ENCODE measurements at regions not wholly inside any gene's neighbourhood (a gene's known extent, or its start where the extent isn't known, plus 50 kb on each side); places are given as distances from the start of the nearest gene placed in this dataset.
"Not testable (repeated sequence)": the region's sequence is repeated elsewhere in the genome, so short reads cannot be mapped to it uniquely, and the experiment has no call there.

DNA sequence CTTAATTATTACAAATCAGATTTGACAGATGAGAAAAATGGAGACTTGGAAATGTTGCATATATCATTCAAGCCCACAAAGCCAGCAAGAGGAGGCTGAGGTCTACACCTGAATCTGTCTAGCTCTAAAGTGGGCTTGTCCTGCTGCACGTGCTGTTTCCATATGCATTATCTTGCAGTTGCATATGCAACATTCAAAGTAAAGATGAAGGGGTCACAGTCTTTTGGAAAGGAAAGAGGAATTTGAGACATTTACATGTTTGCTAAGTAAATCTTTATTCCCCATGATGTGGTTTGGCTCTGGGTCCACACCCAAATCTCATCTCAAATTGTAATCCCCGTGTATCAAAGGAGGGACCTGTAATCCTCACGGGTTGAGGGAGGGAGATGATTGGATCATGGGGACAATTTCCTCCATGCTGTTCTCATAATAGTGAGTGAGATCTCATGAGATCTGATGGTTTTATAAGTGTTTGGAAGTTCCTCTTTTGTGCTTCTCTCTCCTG, 98.3 kb downstream of the BACH1 start:
- no peak for DNase-seq

DNA sequence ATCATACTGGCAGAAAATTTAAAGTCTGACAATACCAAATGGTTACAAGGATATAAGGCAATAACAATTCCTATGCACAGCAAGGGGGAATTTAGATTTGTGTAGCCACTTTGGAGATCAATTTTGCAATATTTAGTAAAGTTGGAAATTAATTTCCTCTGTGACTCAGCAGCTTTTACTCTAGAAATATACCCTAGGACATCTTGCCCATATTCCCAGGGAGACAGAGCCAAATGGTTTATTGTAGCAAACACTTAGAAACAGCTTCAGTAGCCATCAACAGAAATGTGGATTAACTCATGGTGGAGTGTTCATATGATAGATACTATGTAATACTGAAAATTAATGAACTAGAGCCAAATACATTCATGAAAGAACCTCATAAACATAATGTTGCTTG, 104.6 kb downstream of the BACH1 start:
- DNase-seq, result no peak

DNA sequence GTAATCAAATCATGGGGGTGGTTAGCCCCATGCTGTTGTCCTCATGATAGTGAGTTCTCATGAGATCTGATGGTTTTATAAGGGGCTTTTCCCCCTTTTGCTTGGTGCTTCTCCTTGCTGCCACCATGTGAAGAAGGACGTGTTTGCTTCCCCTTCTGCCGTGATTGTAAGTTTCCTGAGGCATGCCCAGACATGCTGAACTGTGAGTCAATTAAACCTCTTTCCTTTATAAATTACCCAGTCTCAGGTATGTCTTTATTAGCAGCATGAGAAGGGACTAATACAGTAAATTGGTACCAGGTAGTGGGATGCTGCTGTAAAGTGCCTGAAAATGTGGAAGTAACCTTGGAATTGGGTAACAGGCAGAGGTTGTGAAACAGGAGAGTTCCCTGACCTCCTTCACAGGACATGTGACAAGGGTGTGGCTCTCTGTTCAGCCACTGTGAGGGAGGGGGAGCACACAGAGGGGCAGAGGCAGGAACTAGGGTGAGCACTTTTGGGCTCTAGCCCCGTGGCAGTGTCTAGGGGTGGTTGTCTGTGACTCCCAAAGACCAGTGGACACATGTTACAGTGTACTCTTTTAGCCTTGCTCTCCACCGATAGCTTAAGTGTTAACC, 105.3 kb downstream of the BACH1 start:
- no peak for DNase-seq

DNA sequence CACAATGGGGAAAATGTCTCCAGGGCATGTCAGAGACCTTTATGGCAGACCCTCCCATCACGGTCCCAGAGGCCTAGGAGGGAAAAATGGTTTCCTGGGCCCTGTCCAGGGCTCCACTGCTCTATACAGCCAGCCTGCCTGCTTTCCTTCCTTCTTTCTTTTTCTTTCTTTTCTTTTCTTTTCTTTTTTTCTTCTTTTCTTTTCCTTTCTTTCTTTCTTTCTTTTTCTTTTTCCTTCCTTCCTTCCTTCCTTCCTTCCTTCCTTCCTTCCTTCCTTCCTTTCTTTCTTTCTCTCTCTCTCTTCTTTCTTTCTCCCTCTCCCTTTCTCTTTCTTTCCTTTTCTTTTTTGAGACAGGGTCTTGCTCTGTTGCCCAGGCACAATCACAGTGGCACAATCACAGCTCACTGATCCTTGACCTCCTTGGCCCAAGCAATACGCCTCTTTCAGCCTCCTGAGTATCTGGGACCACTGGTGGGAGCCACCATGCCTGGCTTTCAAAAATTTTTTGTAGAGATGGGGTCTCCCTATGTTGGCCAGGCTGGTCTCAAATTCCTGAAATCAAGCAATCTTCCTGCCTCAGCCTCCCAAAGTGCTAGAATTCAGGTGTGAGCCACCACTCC, 106.9 kb downstream of the BACH1 start:
- DNase-seq, result no peak

DNA sequence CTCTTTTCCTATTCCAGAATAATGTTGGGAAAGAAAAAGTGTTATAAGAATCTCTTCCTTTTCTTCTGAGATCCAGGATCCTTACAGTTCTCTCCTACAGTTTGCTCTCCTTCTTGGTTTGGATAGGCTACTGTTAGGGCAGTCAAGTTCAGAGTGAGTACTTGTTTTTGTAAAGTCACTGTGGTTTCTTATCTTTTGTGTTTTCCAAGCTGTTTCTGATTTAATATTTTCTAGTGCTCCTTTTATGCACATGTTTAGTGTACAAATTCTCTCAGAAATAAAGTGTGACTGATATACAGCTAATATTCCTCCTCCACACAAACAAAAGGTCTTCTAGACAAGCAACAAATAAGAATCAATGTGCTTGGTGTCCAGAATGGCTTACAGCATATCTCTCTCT, 107.7 kb downstream of the BACH1 start:
- no peak for DNase-seq

DNA sequence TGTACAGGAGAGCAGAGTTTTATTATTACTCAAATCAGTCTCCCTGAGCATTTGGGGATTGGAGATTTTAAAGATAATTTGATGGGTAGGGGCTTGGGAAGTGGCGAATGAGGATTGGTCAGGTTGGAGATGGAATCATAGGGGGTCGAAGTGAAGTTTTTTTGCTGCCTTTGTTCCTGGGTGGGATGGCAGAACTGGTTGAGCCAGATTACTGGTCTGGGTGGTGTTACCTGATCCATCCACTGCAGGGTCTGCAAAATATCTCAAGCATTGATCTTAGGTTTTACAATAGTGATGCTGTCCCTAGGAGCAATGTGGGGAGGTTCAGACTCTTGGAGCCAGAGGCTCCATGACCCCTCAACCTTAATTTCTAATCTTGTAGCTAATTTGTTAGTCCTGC, 108.8 kb downstream of the BACH1 start:
- DNase-seq, result no peak

DNA sequence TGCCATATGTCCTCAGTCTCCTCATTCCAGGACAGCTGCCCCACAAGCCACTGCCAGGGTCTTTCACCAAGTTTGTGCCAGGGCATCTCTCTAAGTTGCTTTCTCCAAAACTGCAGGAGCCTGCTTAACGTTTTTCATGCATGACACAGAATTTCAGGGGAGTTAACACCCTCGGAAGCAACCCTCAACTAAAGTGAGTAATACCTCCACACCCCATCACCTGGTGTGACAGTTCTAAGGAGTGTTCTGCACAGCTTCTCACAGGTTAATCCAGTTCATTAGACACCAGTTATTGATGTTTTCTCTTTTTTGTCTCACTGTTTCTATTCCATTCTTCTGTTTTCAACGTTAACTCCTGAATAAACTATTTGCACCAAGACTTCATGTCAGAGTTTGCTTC, 115.0 kb downstream of the BACH1 start:
- DNase-seq, result no peak

DNA sequence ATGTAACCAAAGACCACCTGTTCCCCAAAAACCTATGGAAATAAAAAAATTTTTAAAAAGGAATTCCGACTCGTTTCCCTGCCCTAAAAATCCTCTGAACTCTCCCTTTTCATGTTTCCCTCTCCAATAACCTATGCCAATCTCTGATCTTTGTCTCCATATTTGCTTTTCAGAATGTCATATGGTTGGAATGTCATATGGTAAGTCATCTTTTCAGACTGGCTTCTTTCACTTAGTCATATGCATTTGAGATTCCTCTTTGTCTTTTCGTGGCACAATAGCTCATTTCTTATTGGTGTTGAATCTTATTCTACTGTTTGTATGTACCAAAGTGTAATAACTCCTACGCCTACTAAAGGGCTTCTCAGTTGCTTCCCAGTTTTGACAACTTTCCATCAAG, 117.5 kb downstream of the BACH1 start:
- DNase-seq, result no peak

DNA sequence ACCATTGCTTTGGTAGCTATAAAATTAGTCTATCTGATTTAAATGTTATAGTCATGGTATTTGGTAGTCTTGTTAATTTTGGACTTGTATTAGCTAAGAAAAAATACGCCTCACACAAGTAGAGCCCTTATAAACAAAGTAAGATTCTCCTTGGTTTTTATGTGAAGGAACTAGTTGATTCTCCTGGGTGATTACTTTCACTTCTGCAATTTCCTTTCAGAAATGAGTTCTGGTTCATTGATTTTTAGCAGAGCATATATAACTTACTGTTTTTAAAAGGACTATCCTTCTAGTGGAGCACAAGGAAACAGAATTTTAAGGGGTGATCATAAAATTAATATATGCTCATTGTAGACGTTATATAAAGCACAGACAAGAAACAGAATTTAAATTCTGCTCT, 120.1 kb downstream of the BACH1 start:
- no peak for DNase-seq

DNA sequence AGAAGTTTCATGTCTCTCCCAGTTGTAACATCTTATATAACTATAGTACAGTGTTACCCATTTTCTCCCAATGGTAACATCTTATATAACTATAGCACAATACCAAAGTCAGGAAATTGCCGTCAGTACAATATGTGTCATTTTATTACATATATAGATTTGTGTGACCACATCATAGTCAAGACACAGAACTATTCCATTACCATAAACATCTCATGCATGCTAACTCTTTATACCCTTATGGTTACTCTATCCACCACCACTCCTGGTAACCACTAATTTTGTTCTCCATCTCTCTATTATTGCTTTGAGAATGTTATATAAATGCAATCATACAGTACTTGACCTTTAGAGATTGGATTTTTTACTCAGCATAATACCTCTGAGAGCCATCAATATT, 120.7 kb downstream of the BACH1 start:
- no peak for DNase-seq

DNA sequence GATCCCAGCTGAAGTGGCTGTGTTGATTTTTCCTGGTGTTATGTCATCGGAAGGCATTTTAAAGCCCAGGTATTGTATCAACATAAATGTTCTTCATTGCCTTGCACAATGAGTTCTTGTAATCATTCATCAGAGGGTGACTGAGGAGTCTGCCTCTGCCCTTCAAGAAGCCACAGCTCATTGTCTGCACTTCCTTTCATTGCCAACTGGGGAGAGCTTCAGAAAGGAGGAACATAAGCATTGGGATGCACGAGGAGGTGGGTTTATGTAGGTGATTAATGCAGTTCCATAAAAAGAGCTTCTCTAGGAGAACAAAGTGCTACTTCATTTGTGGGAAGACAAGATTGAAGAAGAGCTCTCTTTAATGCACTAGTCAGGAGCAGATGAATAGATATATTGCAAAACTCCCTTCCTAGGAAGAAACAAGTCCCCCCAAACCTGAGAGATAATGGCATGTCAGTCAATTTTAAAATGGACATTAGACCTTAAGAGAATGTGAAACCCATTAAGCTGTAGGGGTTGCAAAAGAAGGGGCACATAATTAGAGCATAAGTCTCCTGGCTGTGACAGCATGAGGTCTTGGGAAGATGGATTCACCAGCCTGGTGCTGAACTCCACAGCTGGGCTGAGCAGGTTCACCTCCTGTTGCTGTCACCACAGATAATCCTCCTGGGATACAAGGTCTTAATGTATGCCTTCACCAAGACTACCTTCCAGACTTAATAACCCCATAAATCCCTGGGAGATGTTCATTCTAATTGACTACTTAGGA, 124.6 kb downstream of the BACH1 start:
- no peak for DNase-seq

DNA sequence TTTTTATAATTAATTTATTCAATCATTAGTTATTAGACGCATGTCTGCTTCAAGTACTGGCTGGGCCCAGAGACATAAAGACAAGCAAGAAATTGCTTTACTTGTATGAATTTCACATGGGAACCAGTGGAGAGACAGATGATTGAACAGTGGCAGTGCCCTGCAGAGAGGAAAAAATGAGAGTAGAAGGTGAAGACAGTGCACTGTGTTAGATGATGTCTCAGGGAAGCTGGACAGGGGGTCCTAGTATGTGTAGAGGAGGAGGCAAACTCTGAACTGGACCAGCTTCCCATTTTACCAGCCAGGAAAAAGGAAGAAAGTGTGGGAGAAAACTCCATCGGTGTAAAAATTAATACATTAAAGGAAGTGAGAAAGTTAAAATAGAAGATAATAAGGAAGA, 126.0 kb downstream of the BACH1 start:
- no peak for DNase-seq

DNA sequence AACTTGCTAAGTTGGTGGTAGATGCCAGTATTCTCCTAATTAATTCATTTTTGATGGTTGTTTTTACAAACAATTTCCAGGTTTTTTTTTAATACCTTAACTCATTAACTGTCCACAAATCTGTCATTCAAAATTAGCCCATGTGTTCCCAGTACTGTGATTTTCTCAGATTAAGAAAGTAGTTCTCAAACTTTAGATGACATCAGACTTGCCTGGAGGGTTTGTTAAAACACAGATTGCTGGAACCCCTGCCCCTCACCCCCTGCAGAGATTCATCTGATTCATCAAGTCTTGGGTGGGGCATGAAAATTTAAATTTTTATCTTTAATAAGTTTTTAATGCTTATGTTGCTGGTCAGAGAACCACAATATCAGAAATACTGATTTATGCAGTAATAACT, 130.5 kb downstream of the BACH1 start:
- DNase-seq, result no peak

DNA sequence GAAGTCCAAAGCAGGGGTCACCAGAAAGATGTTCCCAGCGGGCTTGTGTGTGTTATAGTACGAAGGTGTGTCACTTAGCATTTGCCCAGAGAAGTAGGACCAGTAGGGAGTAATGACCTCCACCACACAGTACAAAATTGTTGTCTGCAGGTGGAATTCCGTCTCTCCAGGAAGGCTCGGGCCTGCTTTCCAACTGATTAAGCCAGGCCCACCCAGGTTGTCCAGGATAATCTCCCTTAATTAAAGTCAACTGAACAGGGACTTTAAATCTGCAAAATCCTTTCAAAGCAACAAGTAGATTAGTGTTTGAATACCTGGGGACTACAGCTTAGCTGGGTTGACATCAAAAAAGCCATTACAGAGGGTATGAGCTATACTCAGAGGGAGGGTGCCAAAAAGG, 131.3 kb downstream of the BACH1 start:
- DNase-seq, result no peak

DNA sequence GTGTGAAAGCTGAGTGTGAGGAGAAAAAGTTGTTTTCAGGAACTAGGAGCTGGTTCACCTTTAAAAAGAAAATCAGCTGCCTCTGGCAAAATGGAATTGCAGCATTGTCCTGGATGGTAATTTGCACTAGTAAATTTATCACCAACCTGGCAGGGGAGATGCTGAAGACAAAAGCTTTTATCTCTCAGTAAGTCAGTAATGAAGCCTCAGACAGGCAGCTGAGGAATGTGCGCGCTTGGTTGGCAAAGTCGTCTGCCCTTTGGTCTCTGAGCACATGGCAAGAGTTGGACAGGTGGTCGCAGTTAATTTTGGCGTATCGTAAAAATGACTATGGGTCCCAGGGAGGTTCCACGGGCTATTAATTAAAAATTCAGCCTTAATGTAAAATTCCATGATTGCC, 131.9 kb downstream of the BACH1 start:
- DNase-seq, result no peak

DNA sequence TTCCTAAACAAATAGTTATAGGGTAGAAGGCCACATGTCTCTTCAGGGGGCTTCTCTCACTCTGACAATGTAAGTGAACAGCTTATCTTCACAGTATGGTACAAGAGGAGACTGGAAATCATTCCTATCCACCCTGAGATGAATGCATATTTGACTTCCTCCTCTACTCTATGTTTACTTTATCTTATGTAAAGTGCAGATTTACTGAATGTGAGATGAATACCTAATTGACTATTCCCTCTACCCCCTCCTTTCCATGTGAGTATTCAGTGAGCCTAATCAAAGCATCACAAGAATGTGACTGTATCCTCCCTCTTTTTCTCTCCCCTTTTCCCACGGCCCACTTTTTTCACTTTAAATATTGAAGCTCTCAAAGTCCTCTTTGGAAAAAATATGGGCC, 132.5 kb downstream of the BACH1 start:
- no peak for DNase-seq

DNA sequence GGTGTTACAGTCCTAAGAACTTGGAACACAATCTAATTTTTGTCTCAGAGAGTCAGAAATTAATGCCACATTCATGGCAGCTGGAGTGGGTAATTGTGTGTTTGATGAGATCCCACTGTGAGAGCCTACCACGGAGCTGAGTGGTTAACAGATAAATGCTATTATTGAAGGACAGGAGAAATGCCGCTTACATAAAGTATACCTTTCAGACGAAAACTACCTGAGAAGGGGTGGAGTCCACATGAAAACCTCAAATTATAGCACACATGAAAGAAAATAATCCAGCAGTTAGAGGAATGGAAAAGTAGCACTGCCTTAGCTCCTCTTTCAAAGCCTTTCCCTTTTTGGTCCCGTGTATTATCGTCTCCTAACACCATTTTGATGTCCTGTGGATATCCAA, 133.0 kb downstream of the BACH1 start:
- no peak for DNase-seq

DNA sequence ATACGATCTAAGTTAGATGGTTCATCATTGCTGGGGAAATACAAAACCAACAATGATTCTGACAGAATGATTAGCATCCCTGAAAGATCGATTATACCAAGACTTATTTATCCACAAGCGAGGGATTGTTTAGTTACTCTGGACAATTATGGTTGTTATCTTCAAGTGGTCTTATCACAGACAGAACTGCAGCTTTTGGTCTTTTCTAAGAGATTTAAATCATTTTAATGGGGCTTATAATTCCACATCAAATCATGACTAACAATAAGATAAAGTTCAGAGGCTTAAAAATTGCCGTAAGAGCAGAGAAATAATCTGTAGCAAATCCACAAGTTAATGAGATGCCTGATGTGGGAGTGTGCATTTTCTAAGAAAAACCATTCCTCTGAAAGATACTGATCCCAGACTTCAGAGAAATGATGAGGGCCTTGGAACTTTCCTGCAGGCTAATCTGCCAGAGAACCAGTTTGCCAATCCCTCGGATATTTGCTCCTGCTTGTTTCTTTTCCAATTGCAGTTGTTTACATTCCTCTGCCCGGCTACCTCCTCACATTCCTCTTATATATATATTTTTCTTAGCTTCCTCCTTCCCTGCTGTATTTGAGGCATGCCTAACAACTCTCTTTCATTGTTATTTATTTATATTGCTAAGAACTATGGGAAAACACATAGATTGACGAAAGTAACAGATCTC, 134.8 kb downstream of the BACH1 start:
- DNase-seq, result no peak

DNA sequence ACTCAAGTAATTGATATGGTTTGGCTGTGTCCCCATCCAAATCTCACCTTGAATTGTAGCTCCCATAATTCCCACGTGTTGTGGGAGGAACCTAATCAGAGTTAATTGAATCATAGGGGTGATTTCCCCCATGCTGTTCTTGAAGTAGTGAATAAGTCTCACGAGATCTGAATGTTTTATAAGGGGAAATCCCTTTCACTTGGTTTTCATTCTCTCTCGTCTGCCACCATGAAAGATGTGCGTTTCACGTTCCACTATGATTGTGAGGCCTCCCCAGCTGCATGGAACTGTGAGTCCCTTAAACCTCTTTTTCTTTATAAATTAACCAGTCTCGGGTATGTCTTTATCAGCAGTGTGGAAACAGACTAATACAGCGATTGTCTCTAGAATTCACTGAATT, 135.4 kb downstream of the BACH1 start:
- peak; percentile 27 for DNase-seq

DNA sequence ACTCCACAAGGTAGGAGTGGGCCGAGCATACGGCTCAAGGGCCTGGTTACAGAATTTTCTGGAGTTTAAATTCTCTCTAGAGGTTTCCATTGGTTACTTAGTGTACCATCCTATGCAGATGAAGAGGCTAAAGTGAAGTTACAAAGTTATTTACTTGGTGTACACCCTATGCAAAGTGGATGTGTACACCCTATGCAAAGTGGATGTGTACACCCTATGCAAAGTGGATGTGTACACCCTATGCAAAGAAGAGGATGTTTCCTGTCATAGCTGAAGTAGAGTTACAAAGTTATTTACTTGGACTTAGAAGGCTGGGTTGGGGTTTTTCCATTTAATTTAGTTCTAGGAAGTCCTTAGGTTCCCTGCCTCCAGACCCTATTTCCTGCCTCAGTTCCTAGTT, 136.3 kb downstream of the BACH1 start:
- DNase-seq, result not testable (repeated sequence)

DNA sequence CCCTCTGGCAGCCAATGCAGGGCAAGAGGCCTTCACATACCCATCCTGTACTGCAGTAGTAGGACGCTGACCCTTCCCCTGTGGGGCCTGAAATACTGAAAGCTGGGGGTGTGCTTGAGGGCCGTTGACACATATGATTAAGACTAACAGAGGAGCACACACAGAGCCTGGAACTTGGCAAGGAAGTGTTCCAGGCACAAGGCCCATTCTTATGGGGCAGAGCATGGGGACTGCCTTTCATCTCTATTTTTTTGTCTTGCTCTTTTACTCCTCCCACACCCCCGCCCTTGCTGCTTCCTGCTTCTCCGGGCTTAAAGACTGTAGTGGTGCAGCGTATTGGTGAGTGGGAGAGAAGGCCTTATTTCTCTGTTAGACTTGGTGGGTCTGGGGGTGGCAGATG, 137.4 kb downstream of the BACH1 start:
- DNase-seq, result peak; percentile 59

DNA sequence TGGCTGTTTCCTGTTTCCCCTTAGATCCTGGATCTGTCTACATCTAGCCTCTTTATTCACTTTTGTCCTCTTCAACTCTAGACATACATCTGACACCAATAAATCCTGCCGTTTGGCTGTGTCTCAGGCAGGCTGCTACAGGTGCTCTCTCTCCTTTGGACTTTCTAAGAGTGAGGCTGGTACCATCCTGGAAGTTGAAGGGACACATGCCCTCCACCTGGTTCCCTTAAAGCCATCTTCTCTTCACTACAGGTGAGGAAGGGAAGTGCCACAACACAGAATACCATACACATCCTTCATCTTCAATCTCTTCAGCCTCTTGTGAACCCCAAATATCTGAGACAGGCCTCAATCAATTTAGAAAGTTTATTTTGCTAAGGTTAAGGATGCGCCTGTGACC, 137.9 kb downstream of the BACH1 start:
- no peak for DNase-seq

DNA sequence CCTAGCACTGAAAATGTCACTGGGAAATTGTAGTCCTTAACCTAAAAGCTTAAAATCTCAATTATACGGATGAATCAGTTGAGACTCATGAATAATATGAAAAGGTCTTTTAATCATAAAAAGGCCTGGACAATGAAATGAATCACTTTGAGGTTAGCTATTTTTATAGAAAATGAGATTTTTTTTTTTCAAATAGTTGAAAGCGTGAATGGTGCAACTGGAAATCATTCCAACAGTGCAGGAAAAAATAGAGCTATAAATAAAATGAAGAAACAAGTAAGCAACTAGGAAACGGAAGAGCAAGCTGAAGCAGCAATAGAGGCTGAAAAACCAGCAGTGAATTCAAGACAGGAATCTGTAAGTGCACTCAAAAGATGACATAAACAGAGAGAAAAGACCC, 142.9 kb downstream of the BACH1 start:
- no peak for DNase-seq
